ENCODE measurements at regions not wholly inside any gene's neighbourhood (a gene's known extent, or its start where the extent isn't known, plus 50 kb on each side); places are given as distances from the start of the nearest gene placed in this dataset.

DNA sequence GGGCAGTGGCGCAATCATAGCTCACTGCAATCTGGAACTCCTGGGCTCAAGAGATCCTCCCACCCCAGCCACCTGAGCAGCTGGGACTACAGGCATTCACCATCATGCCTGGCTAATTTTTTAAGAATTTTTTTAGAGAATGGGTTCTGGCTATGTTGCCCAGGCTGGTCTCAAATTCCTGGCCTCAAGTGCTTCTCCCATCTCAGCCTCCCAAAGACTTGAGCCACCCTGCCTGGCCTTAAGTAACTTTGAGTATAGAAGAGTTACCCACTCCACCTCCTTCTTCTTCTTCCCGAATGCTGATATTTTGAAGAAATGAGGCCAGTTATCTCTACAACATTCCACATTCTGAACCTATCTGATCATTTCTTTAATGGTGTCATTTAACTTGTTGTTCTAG lies 72.4 kb upstream of the WWC2 start:
- no peak for FAIRE-seq
- no peak overlapping the region for H3K4me3 ChIP-seq
- POLR2A ChIA-PET: no interaction called here
- no peak overlapping the region for H3K27ac ChIP-seq
- ATAC-seq: no peak
- TF ChIP-seq, protein P1, sequence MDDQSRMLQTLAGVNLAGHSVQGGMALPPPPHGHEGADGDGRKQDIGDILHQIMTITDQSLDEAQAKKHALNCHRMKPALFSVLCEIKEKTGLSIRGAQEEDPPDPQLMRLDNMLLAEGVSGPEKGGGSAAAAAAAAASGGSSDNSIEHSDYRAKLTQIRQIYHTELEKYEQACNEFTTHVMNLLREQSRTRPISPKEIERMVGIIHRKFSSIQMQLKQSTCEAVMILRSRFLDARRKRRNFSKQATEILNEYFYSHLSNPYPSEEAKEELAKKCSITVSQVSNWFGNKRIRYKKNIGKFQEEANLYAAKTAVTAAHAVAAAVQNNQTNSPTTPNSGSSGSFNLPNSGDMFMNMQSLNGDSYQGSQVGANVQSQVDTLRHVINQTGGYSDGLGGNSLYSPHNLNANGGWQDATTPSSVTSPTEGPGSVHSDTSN (IDR thresholded peaks at IDR 0.05): no peak
- TF ChIP-seq KDM5A (IDR thresholded peaks at IDR 0.05) (no peak), GATA3 (IDR thresholded peaks at IDR 0.05; ENCODE audit: borderline replicate concordance) (no peak), MYC (IDR thresholded peaks at IDR 0.05; ENCODE audit: borderline replicate concordance, low read length) (no peak), HDAC2 (IDR thresholded peaks at IDR 0.05) (no peak), EHMT2 (IDR thresholded peaks at IDR 0.05; ENCODE audit: low read depth) (no peak), FOSL2 (IDR thresholded peaks at IDR 0.05) (no peak), FOSL2 (CRISPR knock-in tag; IDR thresholded peaks at IDR 0.05) (no peak), SMC3 (IDR thresholded peaks at IDR 0.05) (no peak), CBX8 (IDR thresholded peaks at IDR 0.05) (no peak), EP300 (IDR thresholded peaks at IDR 0.05) (no peak), ZFP36 (IDR thresholded peaks at IDR 0.05; ENCODE audit: borderline replicate concordance, partially characterized antibody) (no peak), HOXB5 (CRISPR knock-in tag; IDR thresholded peaks at IDR 0.05) (no peak), TP53 (CRISPR knock-in tag; IDR thresholded peaks at IDR 0.05) (no peak), TFCP2L1 (CRISPR knock-in tag; IDR thresholded peaks at IDR 0.05) (no peak), CHD4 (IDR thresholded peaks at IDR 0.05; ENCODE audit: borderline replicate concordance) (no peak)
- TF ChIP-seq, protein P2, sequence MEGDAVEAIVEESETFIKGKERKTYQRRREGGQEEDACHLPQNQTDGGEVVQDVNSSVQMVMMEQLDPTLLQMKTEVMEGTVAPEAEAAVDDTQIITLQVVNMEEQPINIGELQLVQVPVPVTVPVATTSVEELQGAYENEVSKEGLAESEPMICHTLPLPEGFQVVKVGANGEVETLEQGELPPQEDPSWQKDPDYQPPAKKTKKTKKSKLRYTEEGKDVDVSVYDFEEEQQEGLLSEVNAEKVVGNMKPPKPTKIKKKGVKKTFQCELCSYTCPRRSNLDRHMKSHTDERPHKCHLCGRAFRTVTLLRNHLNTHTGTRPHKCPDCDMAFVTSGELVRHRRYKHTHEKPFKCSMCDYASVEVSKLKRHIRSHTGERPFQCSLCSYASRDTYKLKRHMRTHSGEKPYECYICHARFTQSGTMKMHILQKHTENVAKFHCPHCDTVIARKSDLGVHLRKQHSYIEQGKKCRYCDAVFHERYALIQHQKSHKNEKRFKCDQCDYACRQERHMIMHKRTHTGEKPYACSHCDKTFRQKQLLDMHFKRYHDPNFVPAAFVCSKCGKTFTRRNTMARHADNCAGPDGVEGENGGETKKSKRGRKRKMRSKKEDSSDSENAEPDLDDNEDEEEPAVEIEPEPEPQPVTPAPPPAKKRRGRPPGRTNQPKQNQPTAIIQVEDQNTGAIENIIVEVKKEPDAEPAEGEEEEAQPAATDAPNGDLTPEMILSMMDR (IDR thresholded peaks at IDR 0.05): no peak
- TF ChIP-seq, protein P3, sequence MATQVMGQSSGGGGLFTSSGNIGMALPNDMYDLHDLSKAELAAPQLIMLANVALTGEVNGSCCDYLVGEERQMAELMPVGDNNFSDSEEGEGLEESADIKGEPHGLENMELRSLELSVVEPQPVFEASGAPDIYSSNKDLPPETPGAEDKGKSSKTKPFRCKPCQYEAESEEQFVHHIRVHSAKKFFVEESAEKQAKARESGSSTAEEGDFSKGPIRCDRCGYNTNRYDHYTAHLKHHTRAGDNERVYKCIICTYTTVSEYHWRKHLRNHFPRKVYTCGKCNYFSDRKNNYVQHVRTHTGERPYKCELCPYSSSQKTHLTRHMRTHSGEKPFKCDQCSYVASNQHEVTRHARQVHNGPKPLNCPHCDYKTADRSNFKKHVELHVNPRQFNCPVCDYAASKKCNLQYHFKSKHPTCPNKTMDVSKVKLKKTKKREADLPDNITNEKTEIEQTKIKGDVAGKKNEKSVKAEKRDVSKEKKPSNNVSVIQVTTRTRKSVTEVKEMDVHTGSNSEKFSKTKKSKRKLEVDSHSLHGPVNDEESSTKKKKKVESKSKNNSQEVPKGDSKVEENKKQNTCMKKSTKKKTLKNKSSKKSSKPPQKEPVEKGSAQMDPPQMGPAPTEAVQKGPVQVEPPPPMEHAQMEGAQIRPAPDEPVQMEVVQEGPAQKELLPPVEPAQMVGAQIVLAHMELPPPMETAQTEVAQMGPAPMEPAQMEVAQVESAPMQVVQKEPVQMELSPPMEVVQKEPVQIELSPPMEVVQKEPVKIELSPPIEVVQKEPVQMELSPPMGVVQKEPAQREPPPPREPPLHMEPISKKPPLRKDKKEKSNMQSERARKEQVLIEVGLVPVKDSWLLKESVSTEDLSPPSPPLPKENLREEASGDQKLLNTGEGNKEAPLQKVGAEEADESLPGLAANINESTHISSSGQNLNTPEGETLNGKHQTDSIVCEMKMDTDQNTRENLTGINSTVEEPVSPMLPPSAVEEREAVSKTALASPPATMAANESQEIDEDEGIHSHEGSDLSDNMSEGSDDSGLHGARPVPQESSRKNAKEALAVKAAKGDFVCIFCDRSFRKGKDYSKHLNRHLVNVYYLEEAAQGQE (IDR thresholded peaks at IDR 0.05): no peak
- no peak overlapping the region for H3K4me2 ChIP-seq
- WGBS (ENCODE audit: missing lambda C conversion rate): 62% methylated on average over 2 of the region's 2 CpGs
- CTCF ChIA-PET: interaction anchor here (1.6 kb wide), 1 partner anchor 47 kb away, joined by 3 read pairs; no protein-coding TSS in a partner anchor
- no peaks in the 10 kb centered on the region for H3K4me1 ChIP-seq
- H3K9me3 ChIP-seq: no peaks in the 10 kb centered on the region
- no peak for DNase-seq (ENCODE audit: low read depth in 1 of 2, low spot score in 1 of 2)

DNA sequence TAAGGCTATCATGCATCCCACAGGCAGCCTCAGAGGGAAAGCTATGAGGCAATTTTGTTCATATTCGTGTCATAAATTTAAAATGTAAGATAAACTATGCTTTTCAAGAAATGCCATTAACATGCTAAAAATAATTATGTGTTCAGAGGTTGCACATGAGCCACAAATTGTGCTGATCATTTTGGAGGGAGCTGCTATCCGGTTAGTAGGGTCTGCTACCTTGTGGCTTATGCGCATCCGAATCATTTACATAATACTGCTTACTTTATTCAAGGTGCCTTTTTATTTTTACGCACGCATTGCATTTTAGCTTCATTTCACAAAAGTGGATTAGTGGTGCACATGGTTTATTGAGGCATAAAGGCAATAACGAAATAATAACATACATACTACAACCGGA lies 76.4 kb upstream of the WWC2 start:
- no peak for FAIRE-seq
- ATAC-seq: no peak
- Histone ChIP-seq H3K9me3 (no peaks in the 10 kb centered on the region), H3K27ac (no peak overlapping the region), H3K4me1 (no peaks in the 10 kb centered on the region), H3K4me2 (no peak overlapping the region), H3K4me3 (no peak overlapping the region)
- 58% methylated on average over 8 of the region's 8 CpGs for WGBS (ENCODE audit: missing lambda C conversion rate)
- CTCF ChIA-PET: no interaction called here
- TF ChIP-seq RNF2 (IDR thresholded peaks at IDR 0.05; ENCODE audit: borderline replicate concordance, low read depth): 0 out of 2 replicates have a peak, but pooled peaks have one; percentile 21
- TF ChIP-seq, protein P4, sequence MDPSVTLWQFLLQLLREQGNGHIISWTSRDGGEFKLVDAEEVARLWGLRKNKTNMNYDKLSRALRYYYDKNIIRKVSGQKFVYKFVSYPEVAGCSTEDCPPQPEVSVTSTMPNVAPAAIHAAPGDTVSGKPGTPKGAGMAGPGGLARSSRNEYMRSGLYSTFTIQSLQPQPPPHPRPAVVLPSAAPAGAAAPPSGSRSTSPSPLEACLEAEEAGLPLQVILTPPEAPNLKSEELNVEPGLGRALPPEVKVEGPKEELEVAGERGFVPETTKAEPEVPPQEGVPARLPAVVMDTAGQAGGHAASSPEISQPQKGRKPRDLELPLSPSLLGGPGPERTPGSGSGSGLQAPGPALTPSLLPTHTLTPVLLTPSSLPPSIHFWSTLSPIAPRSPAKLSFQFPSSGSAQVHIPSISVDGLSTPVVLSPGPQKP (IDR thresholded peaks at IDR 0.05; ENCODE audit: low read depth, low read length): no peak
- DNase-seq (ENCODE audit: low read depth in 1 of 2, low spot score in 1 of 2): no peak
- POLR2A ChIA-PET: no interaction called here

All from A549 (cell line).